ENCODE measurements at regions not wholly inside any gene's neighbourhood (a gene's known extent, or its start where the extent isn't known, plus 50 kb on each side); places are given as distances from the start of the nearest gene placed in this dataset.

- Histone ChIP-seq H3K27ac (ENCODE audit: control insufficient read depth, insufficient read depth) (no peak overlapping the region), H3K36me3 (ENCODE audit: control insufficient read depth in 2 of 2, insufficient read depth in 2 of 2, low read length in 1 of 2) (no peaks in the 10 kb centered on the region), H3K27me3 (replicated peaks in 1 of 2; ENCODE audit: control insufficient read depth in 2 of 2, insufficient read depth in 2 of 2, low read length in 1 of 2) (no peaks in the 10 kb centered on the region), H3K9me3 (replicated peaks; ENCODE audit: control insufficient read depth, insufficient read depth, low read length) (no peaks in the 10 kb centered on the region), H2AFZ (ENCODE audit: control insufficient read depth, low read depth, low read length) (no peak overlapping the region), H3K9ac (ENCODE audit: control insufficient read depth, insufficient read depth, low read length) (no peak overlapping the region), H3K4me3 (no peak overlapping the region), H3K4me1 (ENCODE audit: control insufficient read depth, insufficient read depth, low read length) (no peaks in the 10 kb centered on the region), H3K4me2 (ENCODE audit: control insufficient read depth, insufficient read depth) (no peak overlapping the region), H4K20me1 (ENCODE audit: control insufficient read depth, insufficient read depth) (no peaks in the 10 kb centered on the region), H3K79me2 (ENCODE audit: control insufficient read depth, insufficient read depth, low read length) (no peaks in the 10 kb centered on the region)
- intact Hi-C loops (cut with micrococcal nuclease; ENCODE audit: unreplicated experiment), result no loop called here
- ChIA-PET SMC1A (ENCODE audit: uncharacterized antibody, unreplicated experiment) (no interaction called here), POLR2A (no interaction called here), CTCF (no interaction called here), RAD21 (ENCODE audit: unreplicated experiment) (no interaction called here)
- in situ Hi-C loops (cut with MboI), result no loop called here
- ATAC-seq (no peak), DNase-seq (ENCODE audit: low read depth, low spot score) (no peak), FAIRE-seq (no peak)
- WGBS (ENCODE audit: insufficient coverage, insufficient replicate concordance, low lambda C conversion rate, missing lambda C conversion rate), result 19% methylated on average over 4 of the region's 4 CpGs
- TF ChIP-seq YY1 (IDR thresholded peaks at IDR 0.05; ENCODE audit: low read depth, low read length), result no peak
- no peak for TF ChIP-seq ZNF622 (IDR thresholded peaks at IDR 0.05)
- TF ChIP-seq MYC (IDR thresholded peaks at IDR 0.05; ENCODE audit: insufficient read depth, insufficient read length, insufficient replicate concordance, low read length, severe bottlenecking), result no peak
- BruUV-seq (replicated peaks), result no TSS peak
Observed at GRCh38 chr2:53511549-53511948, 256.1 kb upstream of the CHAC2 start.

GRCh38 chr2:53510401-53510800 lies 257.2 kb upstream of the CHAC2 start:
- ATAC-seq, result no peak
- Histone ChIP-seq H3K36me3 (ENCODE audit: control insufficient read depth in 2 of 2, insufficient read depth in 2 of 2, low read length in 1 of 2) (no peaks in the 10 kb centered on the region), H2AFZ (ENCODE audit: control insufficient read depth, low read depth, low read length) (no peak overlapping the region), H3K27ac (ENCODE audit: control insufficient read depth, insufficient read depth) (no peak overlapping the region), H4K20me1 (ENCODE audit: control insufficient read depth, insufficient read depth) (no peaks in the 10 kb centered on the region), H3K9ac (ENCODE audit: control insufficient read depth, insufficient read depth, low read length) (no peak overlapping the region), H3K4me3 (no peak overlapping the region), H3K27me3 (replicated peaks in 1 of 2; ENCODE audit: control insufficient read depth in 2 of 2, insufficient read depth in 2 of 2, low read length in 1 of 2) (no peaks in the 10 kb centered on the region), H3K9me3 (replicated peaks; ENCODE audit: control insufficient read depth, insufficient read depth, low read length) (no peaks in the 10 kb centered on the region), H3K4me2 (ENCODE audit: control insufficient read depth, insufficient read depth) (no peak overlapping the region), H3K79me2 (ENCODE audit: control insufficient read depth, insufficient read depth, low read length) (no peaks in the 10 kb centered on the region), H3K4me1 (ENCODE audit: control insufficient read depth, insufficient read depth, low read length) (no peaks in the 10 kb centered on the region)
- CTCF ChIA-PET, result no interaction called here
- BruUV-seq (replicated peaks), result no TSS peak
- SMC1A ChIA-PET (ENCODE audit: uncharacterized antibody, unreplicated experiment), result no interaction called here
- DNase-seq (ENCODE audit: low read depth, low spot score), result no peak
- FAIRE-seq, result no peak
- intact Hi-C loops (cut with micrococcal nuclease; ENCODE audit: unreplicated experiment) (no loop called here), in situ Hi-C loops (cut with MboI) (no loop called here)
- TF ChIP-seq JUNB (IDR thresholded peaks at IDR 0.05) (no peak), SRF (IDR thresholded peaks at IDR 0.05; ENCODE audit: low read depth in 2 of 2, low read length in 2 of 2) (no peak)
- RAD21 ChIA-PET (ENCODE audit: unreplicated experiment), result no interaction called here
- POLR2A ChIA-PET, result no interaction called here
- 2% methylated on average over 4 of the region's 4 CpGs for WGBS (ENCODE audit: insufficient coverage, insufficient replicate concordance, low lambda C conversion rate, missing lambda C conversion rate)
